ENCODE measurements at regions not wholly inside any gene's neighbourhood (a gene's known extent, or its start where the extent isn't known, plus 50 kb on each side); places are given as distances from the start of the nearest gene placed in this dataset.

- Histone ChIP-seq H3K4me3 (no peak overlapping the region), H3K4me1 (replicated peaks) (no peaks in the 10 kb centered on the region), H3K9me3 (no peaks in the 10 kb centered on the region), H3K27ac (no peak overlapping the region), H3K27me3 (replicated peaks; ENCODE audit: insufficient read depth) (no peaks in the 10 kb centered on the region), H3K36me3 (no peaks in the 10 kb centered on the region)
- TF ChIP-seq POLR2A (IDR thresholded peaks at IDR 0.05) (no peak), POLR2AphosphoS5 (IDR thresholded peaks at IDR 0.05) (no peak), CTCF (IDR thresholded peaks at IDR 0.05) (no peak)
- WGBS = 70% methylated on average over 2 of the region's 2 CpGs
- DNase-seq (ENCODE audit: low spot score) = no peak
- intact Hi-C loops (cut with DNase I) = no loop called here
Measured at GRCh38 chr14:59063259-59063658, 125.2 kb upstream of the DAAM1 start.

GRCh38 chr14:59067127-59067894 is 121.2 kb upstream of the DAAM1 start:
- Histone ChIP-seq H3K4me1 (replicated peaks) (no peaks in the 10 kb centered on the region), H3K27ac (no peak overlapping the region), H3K36me3 (no peaks in the 10 kb centered on the region), H3K4me3 (no peak overlapping the region), H3K9me3 (no peaks in the 10 kb centered on the region), H3K27me3 (replicated peaks; ENCODE audit: insufficient read depth) (no peaks in the 10 kb centered on the region)
- intact Hi-C loops (cut with DNase I) = no loop called here
- no peak for TF ChIP-seq POLR2AphosphoS5 (IDR thresholded peaks at IDR 0.05)
- TF ChIP-seq POLR2A (IDR thresholded peaks at IDR 0.05) = no peak
- TF ChIP-seq CTCF (IDR thresholded peaks at IDR 0.05) = no peak
- WGBS = 61% methylated on average over 4 of the region's 4 CpGs
- no peak for DNase-seq (ENCODE audit: low spot score)

GRCh38 chr14:59069163-59069854 is 119.2 kb upstream of the DAAM1 start:
- H3K27me3 ChIP-seq (replicated peaks; ENCODE audit: insufficient read depth) = no peaks in the 10 kb centered on the region
- no peaks in the 10 kb centered on the region for H3K9me3 ChIP-seq
- TF ChIP-seq POLR2AphosphoS5 (IDR thresholded peaks at IDR 0.05) (no peak), CTCF (IDR thresholded peaks at IDR 0.05) (no peak), POLR2A (IDR thresholded peaks at IDR 0.05) (no peak)
- no peaks in the 10 kb centered on the region for H3K36me3 ChIP-seq
- no peak overlapping the region for H3K4me3 ChIP-seq
- no peak for DNase-seq (ENCODE audit: low spot score)
- H3K27ac ChIP-seq = no peak overlapping the region
- WGBS = 71% methylated on average over 9 of the region's 9 CpGs
- intact Hi-C loops (cut with DNase I) = no loop called here
- no peaks in the 10 kb centered on the region for H3K4me1 ChIP-seq (replicated peaks)

- no peaks in the 10 kb centered on the region for H3K36me3 ChIP-seq
- 64% methylated on average over 2 of the region's 2 CpGs for WGBS
- no peak for TF ChIP-seq POLR2A (IDR thresholded peaks at IDR 0.05)
- no peak for TF ChIP-seq POLR2AphosphoS5 (IDR thresholded peaks at IDR 0.05)
- no peak for TF ChIP-seq CTCF (IDR thresholded peaks at IDR 0.05)
- no peaks in the 10 kb centered on the region for H3K27me3 ChIP-seq (replicated peaks; ENCODE audit: insufficient read depth)
- H3K9me3 ChIP-seq = no peaks in the 10 kb centered on the region
- intact Hi-C loops (cut with DNase I) = no loop called here
- H3K4me3 ChIP-seq = no peak overlapping the region
- no peak overlapping the region for H3K27ac ChIP-seq
- DNase-seq (ENCODE audit: low spot score) = no peak
- no peaks in the 10 kb centered on the region for H3K4me1 ChIP-seq (replicated peaks)
Measured at GRCh38 chr14:59075506-59075905, 113.0 kb upstream of the DAAM1 start.

- Histone ChIP-seq H3K9me3 (no peaks in the 10 kb centered on the region), H3K27me3 (replicated peaks; ENCODE audit: insufficient read depth) (no peaks in the 10 kb centered on the region), H3K36me3 (no peaks in the 10 kb centered on the region), H3K4me1 (replicated peaks) (no peaks in the 10 kb centered on the region), H3K27ac (no peak overlapping the region), H3K4me3 (no peak overlapping the region)
- intact Hi-C loops (cut with DNase I) = no loop called here
- TF ChIP-seq POLR2AphosphoS5 (IDR thresholded peaks at IDR 0.05) (no peak), CTCF (IDR thresholded peaks at IDR 0.05) (no peak), POLR2A (IDR thresholded peaks at IDR 0.05) (no peak)
- no peak for DNase-seq (ENCODE audit: low spot score)
Measured at GRCh38 chr14:59081720-59082119, 106.7 kb upstream of the DAAM1 start.

All from prostate gland (tissue), 2 donors.